ENCODE measurements at regions not wholly inside any gene's neighbourhood (a gene's known extent, or its start where the extent isn't known, plus 50 kb on each side); places are given as distances from the start of the nearest gene placed in this dataset.

DNA sequence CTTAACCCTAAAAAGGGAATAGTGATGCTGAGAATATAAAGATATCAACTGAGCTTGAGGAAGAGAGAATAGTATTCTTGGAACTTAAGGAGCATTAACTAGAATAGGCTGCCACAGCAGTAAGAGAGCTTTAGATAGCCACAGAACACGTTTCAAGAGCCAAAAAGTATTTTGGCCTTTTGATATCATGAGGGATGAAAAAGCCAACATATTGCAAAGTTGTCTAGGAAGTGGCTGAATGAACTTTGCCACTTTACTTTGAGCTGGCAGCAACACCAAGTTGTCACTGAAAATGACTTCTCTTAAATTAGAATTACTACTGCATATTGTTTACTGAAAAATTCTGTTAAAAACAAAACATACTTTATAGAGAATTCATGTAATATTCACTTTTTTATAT, 1476.2 kb downstream of the MRPL39 start:
- Histone ChIP-seq H3K27me3 (no peaks in the 10 kb centered on the region), H3K4me1 (no peaks in the 10 kb centered on the region), H3K9me3 (no peaks in the 10 kb centered on the region), H3K36me3 (no peaks in the 10 kb centered on the region), H3K4me3 (no peak overlapping the region), H3K27ac (no peak overlapping the region)
- ATAC-seq (no peak), DNase-seq (no peak)
- intact Hi-C loops (cut with DNase I): no loop called here
- TF ChIP-seq, protein P1, sequence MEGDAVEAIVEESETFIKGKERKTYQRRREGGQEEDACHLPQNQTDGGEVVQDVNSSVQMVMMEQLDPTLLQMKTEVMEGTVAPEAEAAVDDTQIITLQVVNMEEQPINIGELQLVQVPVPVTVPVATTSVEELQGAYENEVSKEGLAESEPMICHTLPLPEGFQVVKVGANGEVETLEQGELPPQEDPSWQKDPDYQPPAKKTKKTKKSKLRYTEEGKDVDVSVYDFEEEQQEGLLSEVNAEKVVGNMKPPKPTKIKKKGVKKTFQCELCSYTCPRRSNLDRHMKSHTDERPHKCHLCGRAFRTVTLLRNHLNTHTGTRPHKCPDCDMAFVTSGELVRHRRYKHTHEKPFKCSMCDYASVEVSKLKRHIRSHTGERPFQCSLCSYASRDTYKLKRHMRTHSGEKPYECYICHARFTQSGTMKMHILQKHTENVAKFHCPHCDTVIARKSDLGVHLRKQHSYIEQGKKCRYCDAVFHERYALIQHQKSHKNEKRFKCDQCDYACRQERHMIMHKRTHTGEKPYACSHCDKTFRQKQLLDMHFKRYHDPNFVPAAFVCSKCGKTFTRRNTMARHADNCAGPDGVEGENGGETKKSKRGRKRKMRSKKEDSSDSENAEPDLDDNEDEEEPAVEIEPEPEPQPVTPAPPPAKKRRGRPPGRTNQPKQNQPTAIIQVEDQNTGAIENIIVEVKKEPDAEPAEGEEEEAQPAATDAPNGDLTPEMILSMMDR (IDR thresholded peaks at IDR 0.05): no peak

DNA sequence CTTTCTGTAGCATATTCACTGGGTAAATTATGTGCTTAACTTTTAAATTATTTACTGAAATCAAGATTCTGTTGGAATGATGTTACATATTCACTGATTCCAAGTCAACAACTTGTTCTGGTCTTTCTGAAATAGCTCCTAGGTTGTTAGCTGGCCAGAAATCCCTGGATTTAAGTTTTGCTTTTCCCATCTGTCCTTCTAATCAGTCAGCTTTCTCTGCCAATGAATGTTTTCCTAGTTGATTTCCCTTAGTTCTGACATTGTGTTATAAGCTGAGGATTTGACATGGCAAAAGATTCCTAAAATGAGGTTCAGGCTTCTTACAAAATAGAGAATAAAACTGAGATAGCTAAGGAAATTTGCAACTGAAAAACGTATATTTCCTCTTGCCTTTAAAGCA, 1479.6 kb downstream of the MRPL39 start:
- intact Hi-C loops (cut with DNase I): no loop called here
- H3K9me3 ChIP-seq: no peaks in the 10 kb centered on the region
- no peaks in the 10 kb centered on the region for H3K36me3 ChIP-seq
- TF ChIP-seq, protein P1 (IDR thresholded peaks at IDR 0.05): no peak
- H3K4me3 ChIP-seq: no peak overlapping the region
- DNase-seq (no peak), ATAC-seq (no peak)
- H3K4me1 ChIP-seq: no peaks in the 10 kb centered on the region
- H3K27me3 ChIP-seq: no peaks in the 10 kb centered on the region
- no peak overlapping the region for H3K27ac ChIP-seq

DNA sequence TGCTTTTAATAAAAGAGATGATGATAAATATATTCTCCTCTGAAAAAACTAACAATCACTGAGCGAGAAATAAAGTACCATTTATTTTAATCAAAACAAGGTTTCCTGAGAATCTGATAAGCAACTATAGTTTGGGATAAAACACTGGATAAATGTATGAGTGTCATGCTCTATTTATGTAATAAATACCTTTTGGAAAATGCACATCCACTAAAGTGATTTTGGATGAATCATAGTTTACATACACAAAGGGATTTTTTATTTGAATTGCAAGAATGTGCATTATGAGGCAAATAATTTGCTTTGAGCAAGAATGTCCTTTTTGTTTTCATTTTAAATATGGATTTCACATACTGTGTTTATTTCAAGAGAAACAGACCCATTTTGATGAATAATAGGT, 1483.5 kb downstream of the MRPL39 start:
- Histone ChIP-seq H3K36me3 (no peaks in the 10 kb centered on the region), H3K4me1 (no peaks in the 10 kb centered on the region), H3K9me3 (no peaks in the 10 kb centered on the region), H3K4me3 (no peak overlapping the region), H3K27me3 (no peaks in the 10 kb centered on the region), H3K27ac (no peak overlapping the region)
- ATAC-seq (no peak), DNase-seq (no peak)
- intact Hi-C loops (cut with DNase I): no loop called here
- TF ChIP-seq, protein P1 (IDR thresholded peaks at IDR 0.05): no peak

DNA sequence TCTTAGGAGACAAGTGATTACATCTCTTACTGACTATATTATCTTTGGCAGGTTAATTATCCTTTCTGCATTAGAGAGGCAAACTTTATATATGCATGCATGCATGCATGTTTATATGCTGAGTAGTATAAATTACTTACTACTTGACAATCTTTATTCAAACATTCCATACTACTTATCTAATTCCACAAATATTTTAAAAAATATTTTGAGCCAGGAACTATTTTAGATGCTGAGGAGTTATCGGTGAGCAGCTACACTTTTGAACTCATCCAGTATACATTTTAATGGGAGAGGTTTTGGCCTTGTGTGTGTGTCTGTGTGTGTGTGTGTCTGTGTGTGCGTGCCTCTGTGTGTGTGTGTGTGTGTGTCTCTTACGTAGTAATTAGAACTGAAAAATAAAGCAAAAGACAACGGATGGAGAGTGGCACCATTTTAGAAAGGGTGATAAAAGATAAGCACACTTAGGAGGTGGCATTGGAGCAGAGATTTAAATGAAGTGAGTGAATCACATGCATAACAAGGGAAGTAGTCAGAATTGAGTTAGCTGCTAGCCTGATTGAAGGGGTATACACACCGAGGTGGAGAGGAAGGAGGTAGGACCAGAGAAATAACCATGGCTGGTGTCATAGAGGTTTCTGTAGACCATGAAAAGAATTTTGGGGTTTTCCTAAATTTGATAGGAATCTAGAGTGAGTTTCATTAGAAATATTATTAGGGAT, 1488.4 kb downstream of the MRPL39 start:
- Histone ChIP-seq H3K36me3 (no peaks in the 10 kb centered on the region), H3K4me3 (no peak overlapping the region), H3K27me3 (no peaks in the 10 kb centered on the region), H3K4me1 (no peaks in the 10 kb centered on the region), H3K27ac (no peak overlapping the region), H3K9me3 (no peaks in the 10 kb centered on the region)
- TF ChIP-seq, protein P1 (IDR thresholded peaks at IDR 0.05): no peak
- intact Hi-C loops (cut with DNase I): no loop called here
- no peak for ATAC-seq
- DNase-seq: no peak

DNA sequence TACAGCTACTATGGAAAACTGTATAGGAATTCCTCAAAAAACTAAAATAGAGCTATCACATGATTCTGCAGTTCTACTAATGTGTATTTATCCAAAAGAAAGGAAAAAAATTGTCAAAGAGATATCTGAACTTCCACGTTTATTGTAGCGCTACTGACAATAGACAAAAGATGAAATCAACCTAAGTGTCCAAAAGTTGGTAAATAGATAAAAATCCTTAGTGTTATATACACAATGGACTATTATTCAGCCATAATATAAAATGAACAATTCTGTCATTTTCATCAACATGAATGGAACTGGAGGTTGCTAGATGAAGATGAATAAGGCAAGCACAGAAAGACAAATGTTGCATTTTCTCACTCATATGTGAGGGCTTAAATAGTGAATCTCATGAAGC, 1492.1 kb downstream of the MRPL39 start:
- H3K27ac ChIP-seq: no peak overlapping the region
- H3K4me1 ChIP-seq: no peaks in the 10 kb centered on the region
- intact Hi-C loops (cut with DNase I): no loop called here
- H3K36me3 ChIP-seq: no peaks in the 10 kb centered on the region
- no peak for ATAC-seq
- no peak overlapping the region for H3K4me3 ChIP-seq
- H3K9me3 ChIP-seq: no peaks in the 10 kb centered on the region
- TF ChIP-seq, protein P1 (IDR thresholded peaks at IDR 0.05): no peak
- no peak for DNase-seq
- H3K27me3 ChIP-seq: no peaks in the 10 kb centered on the region

DNA sequence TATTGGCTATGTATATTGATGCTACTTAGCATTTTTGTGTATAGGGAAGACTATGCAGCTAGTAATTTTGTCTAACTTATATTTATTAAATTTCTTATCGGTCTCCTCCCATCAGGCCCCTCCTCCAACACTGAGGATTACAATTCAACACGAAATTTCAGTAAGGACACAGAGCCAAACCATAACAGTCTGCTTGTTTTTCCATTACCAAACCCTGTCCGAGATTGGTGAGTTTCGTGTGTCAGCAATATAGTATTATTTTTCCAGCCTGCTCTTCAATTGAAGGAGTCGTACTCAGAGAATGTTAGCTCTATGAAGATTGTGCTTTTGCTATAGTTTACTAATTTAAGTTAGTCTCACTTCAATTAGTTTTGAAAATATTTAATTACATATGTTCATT, 1495.3 kb downstream of the MRPL39 start:
- ATAC-seq (no peak), DNase-seq (no peak)
- Histone ChIP-seq H3K27me3 (no peaks in the 10 kb centered on the region), H3K36me3 (no peaks in the 10 kb centered on the region), H3K9me3 (no peaks in the 10 kb centered on the region), H3K27ac (no peak overlapping the region), H3K4me3 (no peak overlapping the region), H3K4me1 (no peaks in the 10 kb centered on the region)
- intact Hi-C loops (cut with DNase I): no loop called here
- TF ChIP-seq, protein P1 (IDR thresholded peaks at IDR 0.05): no peak
